OCI-LY7 (cell line): ENCODE measurements at regions not wholly inside any gene's neighbourhood (a gene's known extent, or its start where the extent isn't known, plus 50 kb on each side); places are given as distances from the start of the nearest gene placed in this dataset.

ENCODE experiments used
- BruUV-seq: library from RNA; stranded (reverse); fragments of 400-500 nt; replicated peaks from 2 replicates; lab custom pipeline; 2021; lab: Mats Ljungman, UMichigan
- CTCF ChIA-PET: fragments of 300-600 bp; sonication (Branson Sonifier 250); formaldehyde crosslinking; loops from one replicate; lab custom pipeline; 2022; ENCODE audit warnings: antibody characterized with exemption; ENCODE audit not compliant: unreplicated experiment; lab: Charles Lee
- POLR2A ChIA-PET: fragments of 300-600 bp; sonication (Branson Sonifier 250); formaldehyde crosslinking; loops from one replicate; lab custom pipeline; 2022; ENCODE audit warnings: antibody characterized with exemption; lab: Charles Lee
- DNase-seq: peaks from one replicate; pipeline ENCODE4 v3.0.0-alpha.2; 2015; ENCODE audit warnings: low spot score
- H2AFZ ChIP-seq: fragments of 200-600 bp; sonication (generic), shearing (Covaris generic); 2 replicates; pipeline ENCODE4 v1.6.1; 2014; ENCODE audit warnings: mild to moderate bottlenecking, antibody characterized with exemption, low read length, moderate library complexity
- H3K27ac ChIP-seq: fragments of 200-600 bp; sonication (generic); 2 replicates; pipeline ENCODE4 v1.5.1; 2014; ENCODE audit warnings: mixed run types, low read depth, mild to moderate bottlenecking, moderate library complexity, low read length, inconsistent platforms; ENCODE audit not compliant: poor library complexity, severe bottlenecking
- H3K36me3 ChIP-seq: fragments of 200-600 bp; sonication (generic); 2 replicates; pipeline ENCODE4 v1.6.1; 2014; ENCODE audit warnings: mild to moderate bottlenecking, antibody characterized with exemption, low read length, moderate library complexity, mixed read lengths; ENCODE audit not compliant: insufficient read depth
- H3K4me1 ChIP-seq: fragments of 200-600 bp; sonication (generic); 2 replicates; pipeline ENCODE4 v1.5.1; 2014; ENCODE audit warnings: mild to moderate bottlenecking, low read length; ENCODE audit not compliant: insufficient read depth, poor library complexity, severe bottlenecking
- H3K4me2 ChIP-seq: fragments of 200-600 bp; sonication (generic); 2 replicates; pipeline ENCODE4 v1.6.1; 2014; ENCODE audit warnings: mild to moderate bottlenecking, low read length
- H3K4me3 ChIP-seq: fragments of 200-600 bp; sonication (generic); 2 replicates; pipeline ENCODE4 v1.5.1; 2014; ENCODE audit warnings: mild to moderate bottlenecking, low read depth, low read length; ENCODE audit not compliant: poor library complexity, severe bottlenecking
- H3K79me2 ChIP-seq: fragments of 200-600 bp; sonication (generic); 2 replicates; pipeline ENCODE4 v1.6.1; 2016; ENCODE audit warnings: low read depth, mild to moderate bottlenecking, low read length, moderate library complexity, mixed read lengths; ENCODE audit not compliant: insufficient read depth
- H3K9me2 ChIP-seq: fragments of 200-600 bp; sonication (generic); 2 replicates; pipeline ENCODE4 v1.6.1; 2016; ENCODE audit warnings: mild to moderate bottlenecking, low read length, mixed read lengths; ENCODE audit not compliant: insufficient read depth
- H3K9me3 ChIP-seq: fragments of 200-600 bp; sonication (generic); 2 replicates; pipeline ENCODE4 v1.6.1; 2014; ENCODE audit warnings: mild to moderate bottlenecking, mixed run types, low read length, mixed read lengths
- H4K20me1 ChIP-seq: fragments of 200-600 bp; sonication (generic); 2 replicates; pipeline ENCODE4 v1.6.1; 2014; ENCODE audit warnings: mild to moderate bottlenecking, antibody characterized with exemption, low read length, moderate library complexity, mixed read lengths; ENCODE audit not compliant: insufficient read depth
- EZH2phosphoT487 ChIP-seq: fragments of 200-600 bp; sonication (generic); IDR thresholded peaks from 2 replicates; pipeline ENCODE4 v1.6.1; 2018; ENCODE audit warnings: low read depth, borderline replicate concordance, mild to moderate bottlenecking, mixed run types, antibody characterized with exemption, low read length, moderate library complexity, mixed read lengths
- intact Hi-C: fragments of 100-400 bp; cut with micrococcal nuclease; formaldehyde crosslinking; loops from one replicate; pipeline ENCODE4 v1.10.0; 2022; ENCODE audit not compliant: unreplicated experiment
- TF ChIP-seq, protein P1 (sequence below): fragments of 200-600 bp; sonication (generic); conservative IDR thresholded peaks from 2 replicates; pipeline ENCODE4 v1.5.1; 2014; ENCODE audit warnings: mild to moderate bottlenecking, antibody characterized with exemption, low read length, moderate library complexity, mixed read lengths

DNA sequence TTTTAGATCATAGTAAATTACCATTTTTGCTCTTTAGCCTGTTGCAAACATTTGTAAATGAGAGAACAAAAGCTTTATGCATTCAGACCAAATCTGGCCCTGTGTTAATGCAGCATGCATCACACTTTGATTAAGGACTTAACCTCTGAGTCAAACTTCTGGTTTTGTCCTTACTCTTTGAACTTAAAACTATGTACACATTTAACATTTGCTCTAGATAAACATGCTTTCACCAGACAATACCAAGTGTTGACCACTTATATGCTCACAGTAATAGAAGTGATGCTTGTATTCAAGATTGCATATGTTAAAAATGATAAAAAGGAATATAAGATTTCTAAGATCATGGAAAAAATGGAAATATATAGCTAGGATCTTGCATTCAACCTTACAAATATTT, 1095.3 kb downstream of the ADGRL2 start:
- ChIA-PET POLR2A (no interaction called here), CTCF (no interaction called here)
- Histone ChIP-seq H3K79me2 (no peaks in the 10 kb centered on the region), H3K4me2 (no peak overlapping the region), H3K27ac (no peak overlapping the region), H3K36me3 (no peaks in the 10 kb centered on the region), H3K9me2 (no peaks in the 10 kb centered on the region), H2AFZ (no peak overlapping the region), H4K20me1 (no peaks in the 10 kb centered on the region), H3K4me3 (no peak overlapping the region), H3K4me1 (no peaks in the 10 kb centered on the region), H3K9me3 (no peaks in the 10 kb centered on the region)
- no peak for TF ChIP-seq EZH2phosphoT487
- TF ChIP-seq, protein P1, sequence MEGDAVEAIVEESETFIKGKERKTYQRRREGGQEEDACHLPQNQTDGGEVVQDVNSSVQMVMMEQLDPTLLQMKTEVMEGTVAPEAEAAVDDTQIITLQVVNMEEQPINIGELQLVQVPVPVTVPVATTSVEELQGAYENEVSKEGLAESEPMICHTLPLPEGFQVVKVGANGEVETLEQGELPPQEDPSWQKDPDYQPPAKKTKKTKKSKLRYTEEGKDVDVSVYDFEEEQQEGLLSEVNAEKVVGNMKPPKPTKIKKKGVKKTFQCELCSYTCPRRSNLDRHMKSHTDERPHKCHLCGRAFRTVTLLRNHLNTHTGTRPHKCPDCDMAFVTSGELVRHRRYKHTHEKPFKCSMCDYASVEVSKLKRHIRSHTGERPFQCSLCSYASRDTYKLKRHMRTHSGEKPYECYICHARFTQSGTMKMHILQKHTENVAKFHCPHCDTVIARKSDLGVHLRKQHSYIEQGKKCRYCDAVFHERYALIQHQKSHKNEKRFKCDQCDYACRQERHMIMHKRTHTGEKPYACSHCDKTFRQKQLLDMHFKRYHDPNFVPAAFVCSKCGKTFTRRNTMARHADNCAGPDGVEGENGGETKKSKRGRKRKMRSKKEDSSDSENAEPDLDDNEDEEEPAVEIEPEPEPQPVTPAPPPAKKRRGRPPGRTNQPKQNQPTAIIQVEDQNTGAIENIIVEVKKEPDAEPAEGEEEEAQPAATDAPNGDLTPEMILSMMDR: no peak
- intact Hi-C loops: no loop called here
- BruUV-seq: no TSS peak
- no peak for DNase-seq

GRCh38 chr1:82894635-82895034, 1093.9 kb downstream of the ADGRL2 start:
- TF ChIP-seq, protein P1: no peak
- TF ChIP-seq EZH2phosphoT487: no peak

GRCh38 chr1:82893712-82894470, 1093.2 kb downstream of the ADGRL2 start:
- no peaks in the 10 kb centered on the region for H4K20me1 ChIP-seq
- H3K27ac ChIP-seq: no peak overlapping the region
- no peaks in the 10 kb centered on the region for H3K79me2 ChIP-seq
- no TSS peak for BruUV-seq
- no peaks in the 10 kb centered on the region for H3K36me3 ChIP-seq
- H3K9me2 ChIP-seq: no peaks in the 10 kb centered on the region
- no peak for DNase-seq
- H3K4me1 ChIP-seq: no peaks in the 10 kb centered on the region
- intact Hi-C loops: no loop called here
- no peaks in the 10 kb centered on the region for H3K9me3 ChIP-seq
- ChIA-PET CTCF (no interaction called here), POLR2A (interaction anchor here (1.3 kb wide), 1 partner anchor 578 kb away, joined by 3 read pairs; no protein-coding TSS in a partner anchor)
- H3K4me2 ChIP-seq: no peak overlapping the region
- no peak overlapping the region for H3K4me3 ChIP-seq
- no peak overlapping the region for H2AFZ ChIP-seq
- TF ChIP-seq, protein P1: no peak
- no peak for TF ChIP-seq EZH2phosphoT487

More at GRCh38 chr1:82894635-82895034, 1093.9 kb downstream of the ADGRL2 start:
- intact Hi-C loops: no loop called here
- H3K27ac ChIP-seq: no peak overlapping the region
- ChIA-PET POLR2A (interaction anchor here (1.3 kb wide), 1 partner anchor 578 kb away, joined by 3 read pairs; no protein-coding TSS in a partner anchor), CTCF (no interaction called here)
- no peaks in the 10 kb centered on the region for H3K9me3 ChIP-seq
- BruUV-seq: no TSS peak
- H2AFZ ChIP-seq: no peak overlapping the region
- H3K4me1 ChIP-seq: no peaks in the 10 kb centered on the region
- no peaks in the 10 kb centered on the region for H3K36me3 ChIP-seq
- no peak overlapping the region for H3K4me2 ChIP-seq
- H4K20me1 ChIP-seq: no peaks in the 10 kb centered on the region
- no peak for DNase-seq
- H3K79me2 ChIP-seq: no peaks in the 10 kb centered on the region
- no peaks in the 10 kb centered on the region for H3K9me2 ChIP-seq
- no peak overlapping the region for H3K4me3 ChIP-seq
